ENCODE measurements at regions not wholly inside any gene's neighbourhood (a gene's known extent, or its start where the extent isn't known, plus 50 kb on each side); places are given as distances from the start of the nearest gene placed in this dataset.

DNA sequence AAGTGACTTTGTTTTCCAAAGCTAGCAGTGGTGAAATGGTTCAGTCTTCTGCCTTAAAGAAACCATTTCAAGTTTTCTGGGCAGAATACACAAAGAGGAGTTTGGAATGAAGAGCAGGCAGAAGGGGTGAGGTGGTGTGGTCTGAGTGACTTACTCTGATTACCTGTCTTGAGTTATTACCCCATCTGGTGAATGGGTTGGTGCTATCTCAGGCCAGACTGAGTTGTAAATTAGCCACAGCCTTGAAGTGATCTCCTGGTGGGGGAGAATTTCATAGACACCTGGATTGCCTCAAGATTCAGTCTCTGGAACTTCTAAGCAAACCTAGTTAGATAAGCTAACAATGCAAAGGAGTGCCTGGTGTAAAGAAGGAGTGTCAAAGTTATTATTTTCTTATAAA, 983.5 kb upstream of the NXPH2 start:
- no peak overlapping the region for H3K27ac Mint-ChIP-seq
- no peaks in the 10 kb centered on the region for H3K4me1 Mint-ChIP-seq (ENCODE audit: low read depth)
- H3K36me3 Mint-ChIP-seq (ENCODE audit: insufficient read depth), result no peaks in the 10 kb centered on the region
- TF ChIP-seq, protein P1, sequence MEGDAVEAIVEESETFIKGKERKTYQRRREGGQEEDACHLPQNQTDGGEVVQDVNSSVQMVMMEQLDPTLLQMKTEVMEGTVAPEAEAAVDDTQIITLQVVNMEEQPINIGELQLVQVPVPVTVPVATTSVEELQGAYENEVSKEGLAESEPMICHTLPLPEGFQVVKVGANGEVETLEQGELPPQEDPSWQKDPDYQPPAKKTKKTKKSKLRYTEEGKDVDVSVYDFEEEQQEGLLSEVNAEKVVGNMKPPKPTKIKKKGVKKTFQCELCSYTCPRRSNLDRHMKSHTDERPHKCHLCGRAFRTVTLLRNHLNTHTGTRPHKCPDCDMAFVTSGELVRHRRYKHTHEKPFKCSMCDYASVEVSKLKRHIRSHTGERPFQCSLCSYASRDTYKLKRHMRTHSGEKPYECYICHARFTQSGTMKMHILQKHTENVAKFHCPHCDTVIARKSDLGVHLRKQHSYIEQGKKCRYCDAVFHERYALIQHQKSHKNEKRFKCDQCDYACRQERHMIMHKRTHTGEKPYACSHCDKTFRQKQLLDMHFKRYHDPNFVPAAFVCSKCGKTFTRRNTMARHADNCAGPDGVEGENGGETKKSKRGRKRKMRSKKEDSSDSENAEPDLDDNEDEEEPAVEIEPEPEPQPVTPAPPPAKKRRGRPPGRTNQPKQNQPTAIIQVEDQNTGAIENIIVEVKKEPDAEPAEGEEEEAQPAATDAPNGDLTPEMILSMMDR (IDR thresholded peaks at IDR 0.05; ENCODE audit: unreplicated experiment), result no peak
- H3K27me3 Mint-ChIP-seq, result no peaks in the 10 kb centered on the region
- H3K4me3 Mint-ChIP-seq (ENCODE audit: low read depth), result no peak overlapping the region
- DNase-seq (ENCODE audit: low spot score, unreplicated experiment), result no peak
- H3K9me3 Mint-ChIP-seq (ENCODE audit: low read depth), result no peaks in the 10 kb centered on the region

DNA sequence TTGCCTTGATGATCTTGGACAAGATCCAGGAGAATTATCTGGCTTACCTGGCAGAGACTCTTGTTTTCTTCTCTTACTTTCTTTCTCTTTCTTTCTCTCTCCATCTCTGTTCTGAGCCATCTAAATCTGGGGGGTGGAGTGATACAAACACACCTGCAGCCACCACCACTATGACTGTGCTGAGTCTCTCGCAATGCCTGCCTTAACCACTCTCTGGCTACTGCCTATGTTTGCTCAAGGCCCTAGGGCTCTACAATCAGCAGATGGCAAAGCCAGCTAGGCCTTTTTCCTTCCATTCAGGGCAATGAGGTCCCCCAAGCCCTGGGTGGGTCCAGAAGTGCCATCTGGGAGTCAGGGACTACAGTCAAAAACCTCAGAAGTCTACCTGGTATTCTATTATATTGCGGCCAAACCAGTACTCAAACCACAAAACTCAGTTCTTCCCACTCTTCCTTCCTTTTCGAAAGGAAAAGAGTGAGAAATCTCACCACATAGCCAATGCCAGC, 978.9 kb upstream of the NXPH2 start:
- H3K27ac Mint-ChIP-seq, result no peak overlapping the region
- no peaks in the 10 kb centered on the region for H3K4me1 Mint-ChIP-seq (ENCODE audit: low read depth)
- H3K9me3 Mint-ChIP-seq (ENCODE audit: low read depth), result peaks cover 22% of the 10 kb centered on the region
- no peak for DNase-seq (ENCODE audit: low spot score, unreplicated experiment)
- peaks cover 2% of the 10 kb centered on the region for H3K36me3 Mint-ChIP-seq (ENCODE audit: insufficient read depth)
- H3K4me3 Mint-ChIP-seq (ENCODE audit: low read depth), result no peak overlapping the region
- TF ChIP-seq, protein P1 (IDR thresholded peaks at IDR 0.05; ENCODE audit: unreplicated experiment), result no peak
- H3K27me3 Mint-ChIP-seq, result no peaks in the 10 kb centered on the region

DNA sequence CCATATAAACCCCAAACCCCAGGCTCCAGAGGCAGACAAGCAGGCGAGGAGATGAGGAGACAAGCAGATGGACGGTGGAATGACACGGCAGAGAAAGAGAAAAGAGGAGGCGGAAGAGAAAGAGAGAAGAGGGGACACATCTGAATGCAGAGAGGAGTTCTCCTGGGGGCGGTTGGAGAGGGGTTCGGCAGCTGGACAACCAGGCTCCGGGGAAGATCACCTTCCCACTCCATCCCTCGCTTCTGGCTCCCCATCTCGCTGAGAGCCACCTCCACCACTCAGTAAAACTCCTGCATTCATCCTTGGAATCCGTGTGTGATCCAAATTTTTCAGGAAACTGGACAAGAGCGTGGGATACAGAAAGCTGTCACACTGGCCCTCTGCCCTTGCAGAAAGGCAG, 966.7 kb upstream of the NXPH2 start:
- Mint-ChIP-seq H3K27ac (no peak overlapping the region), H3K4me3 (ENCODE audit: low read depth) (no peak overlapping the region), H3K9me3 (ENCODE audit: low read depth) (peaks cover 6% of the 10 kb centered on the region), H3K36me3 (ENCODE audit: insufficient read depth) (no peaks in the 10 kb centered on the region), H3K4me1 (ENCODE audit: low read depth) (no peaks in the 10 kb centered on the region), H3K27me3 (no peaks in the 10 kb centered on the region)
- no peak for DNase-seq (ENCODE audit: low spot score, unreplicated experiment)
- TF ChIP-seq, protein P1 (IDR thresholded peaks at IDR 0.05; ENCODE audit: unreplicated experiment), result no peak

GRCh38 chr2:139744273-139744672, 964.1 kb upstream of the NXPH2 start:
- H3K4me3 Mint-ChIP-seq (ENCODE audit: low read depth), result no peak overlapping the region
- H3K36me3 Mint-ChIP-seq (ENCODE audit: insufficient read depth), result no peaks in the 10 kb centered on the region
- no peak overlapping the region for H3K27ac Mint-ChIP-seq

GRCh38 chr2:139742216-139743172, 962.3 kb upstream of the NXPH2 start:
- H3K27ac Mint-ChIP-seq, result no peak overlapping the region
- H3K36me3 Mint-ChIP-seq (ENCODE audit: insufficient read depth), result no peaks in the 10 kb centered on the region
- DNase-seq (ENCODE audit: low spot score, unreplicated experiment), result no peak
- no peaks in the 10 kb centered on the region for H3K4me1 Mint-ChIP-seq (ENCODE audit: low read depth)
- no peak overlapping the region for H3K4me3 Mint-ChIP-seq (ENCODE audit: low read depth)
- peaks cover 2% of the 10 kb centered on the region for H3K9me3 Mint-ChIP-seq (ENCODE audit: low read depth)
- TF ChIP-seq, protein P1 (IDR thresholded peaks at IDR 0.05; ENCODE audit: unreplicated experiment), result no peak
- no peaks in the 10 kb centered on the region for H3K27me3 Mint-ChIP-seq

More at GRCh38 chr2:139744273-139744672, 964.1 kb upstream of the NXPH2 start:
- TF ChIP-seq, protein P1 (IDR thresholded peaks at IDR 0.05; ENCODE audit: unreplicated experiment), result no peak
- Mint-ChIP-seq H3K4me1 (ENCODE audit: low read depth) (no peaks in the 10 kb centered on the region), H3K27me3 (no peaks in the 10 kb centered on the region), H3K9me3 (ENCODE audit: low read depth) (peaks cover 2% of the 10 kb centered on the region)
- DNase-seq (ENCODE audit: low spot score, unreplicated experiment), result no peak
